Mammary epithelial cell (primary cell): ENCODE measurements at regions not wholly inside any gene's neighbourhood (a gene's known extent, or its start where the extent isn't known, plus 50 kb on each side); places are given as distances from the start of the nearest gene placed in this dataset.

Experiments
- CTCF ChIP-seq, 2 donors: IDR thresholded peaks in 1 of 2; conservative IDR thresholded peaks in 1 of 2; 2 replicates each; pipeline ENCODE4 v1.5.1; 2011 to 2012; ENCODE audit warnings: inconsistent platforms in 2 of 2, low read length in 2 of 2, mild to moderate bottlenecking in 2 of 2, control low read depth in 1 of 2, low read depth in 1 of 2; ENCODE audit not compliant: insufficient read depth in 1 of 2; ENCODE audit errors: extremely low read depth in 1 of 2
- EZH2 ChIP-seq: IDR thresholded peaks from 2 replicates; pipeline ENCODE4 v1.6.1; 2012; ENCODE audit warnings: low read length, inconsistent platforms, borderline replicate concordance

DNA sequence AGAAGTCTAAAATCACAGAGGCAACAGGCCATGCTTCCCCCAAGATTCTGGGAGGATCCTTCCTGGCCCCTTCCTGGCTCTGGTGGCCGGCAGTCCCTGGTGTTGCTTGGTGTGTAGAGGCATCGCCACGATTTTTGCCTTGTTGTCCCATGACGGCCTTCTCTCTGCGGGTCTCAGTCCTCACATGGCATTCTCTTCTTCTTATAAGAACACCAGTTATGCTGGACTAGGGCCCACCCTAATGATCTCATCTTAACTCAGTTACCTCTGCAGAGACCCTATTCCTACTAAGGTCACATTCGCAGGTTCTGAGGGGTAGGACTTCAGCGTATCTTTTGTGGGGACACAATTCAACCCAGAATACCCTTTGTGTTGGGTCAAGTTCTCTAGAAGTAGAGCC is 168.0 kb downstream of the LINC00237 start:
- TF ChIP-seq CTCF (conservative IDR thresholded peaks at IDR 0.05 in 1 of 2, IDR thresholded peaks at IDR 0.05 in 1 of 2; ENCODE audit: extremely low read depth in 1 of 2, insufficient read depth in 1 of 2, low read depth in 1 of 2, low read length in 2 of 2) = no peak
- TF ChIP-seq EZH2 = no peak
